Heart left ventricle (tissue), 16 donors: ENCODE measurements at regions not wholly inside any gene's neighbourhood (a gene's known extent, or its start where the extent isn't known, plus 50 kb on each side); places are given as distances from the start of the nearest gene placed in this dataset.
A peak's percentile ranks its signal among the peaks of the same experiment; 100 is the strongest.

Experiments
- ATAC-seq, 4 donors: fragments of 200-7000 bp; cut with Tn5 transposase; one replicate each; pipeline ENCODE4 v1.9.1; 2020 to 2022; ENCODE audit warnings: moderate library complexity in 4 of 4, mild to moderate bottlenecking in 3 of 4, moderate number of reproducible peaks in 1 of 4
- DNase-seq, 5 donors: peaks; one replicate each; pipeline ENCODE4 v3.0.0-alpha.2; 2020
- H3K27ac ChIP-seq, 12 donors: fragments of 200-600 bp; sonication (generic) in 4 of 12; one replicate each; pipeline versions ENCODE4 v1.5.0 to v1.8.0; 2016 to 2022; ENCODE audit warnings: mild to moderate bottlenecking in 2 of 12
- H3K27me3 ChIP-seq, 9 donors: fragments of 200-600 bp; sonication (generic) in 2 of 9; one replicate each; pipeline versions ENCODE4 v1.5.1 to v1.8.0; 2016 to 2022; ENCODE audit warnings: mild to moderate bottlenecking in 3 of 9
- H3K36me3 ChIP-seq, 9 donors: fragments of 200-600 bp; sonication (generic) in 2 of 9; one replicate each; pipeline versions ENCODE4 v1.5.0 to v1.8.0; 2018 to 2022; ENCODE audit warnings: mild to moderate bottlenecking in 2 of 9
- H3K4me1 ChIP-seq, 12 donors: fragments of 200-600 bp; sonication (generic) in 4 of 12; one replicate each; pipeline versions ENCODE4 v1.5.0 to v1.8.0; 2016 to 2022; ENCODE audit warnings: mild to moderate bottlenecking in 3 of 12
- H3K4me3 ChIP-seq, 12 donors: fragments of 200-600 bp; sonication (generic) in 4 of 12; one replicate each; pipeline versions ENCODE4 v1.5.0 to v1.8.0; 2017 to 2022; ENCODE audit warnings: mild to moderate bottlenecking in 9 of 12, moderate library complexity in 4 of 12
- H3K9me3 ChIP-seq, 12 donors: fragments of 200-600 bp; sonication (generic) in 4 of 12; one replicate each; pipeline versions ENCODE4 v1.5.0 to v1.8.0; 2016 to 2022; ENCODE audit warnings: mild to moderate bottlenecking in 1 of 12
- POLR2A ChIP-seq, 2 donors: fragments of 450-650 bp; IDR thresholded peaks; one replicate each; pipeline ENCODE4 v1.6.1; 2017; ENCODE audit warnings: antibody characterized with exemption in 2 of 2, mild to moderate bottlenecking in 2 of 2, moderate library complexity in 2 of 2
- whole genome bisulfite sequencing, 4 donors: extraction: QIAGEN DNeasy Blood & Tissue Kit in 2 of 4; methylation state at CpG; one replicate each; pipeline versions ENCODE4 v1.1.5 to v1.1.7; 2013 to 2018; 5-methylcytosine and 5-hydroxymethylcytosine counted together
- intact Hi-C, 10 donors: fragments of 100-400 bp; cut with DNase I; formaldehyde crosslinking; loops; one replicate each; pipeline versions ENCODE4 v1.11.1 to v1.14.2; 2022
- TF ChIP-seq, protein P1 (sequence below), 12 donors: fragments of 200-600 bp; sonication (generic) in 4 of 12; IDR thresholded peaks; one replicate each; pipeline versions ENCODE4 v1.5.0 to v1.8.0; 2018 to 2022; ENCODE audit warnings: antibody characterized with exemption in 12 of 12, mild to moderate bottlenecking in 5 of 12
- donor health status: ischemic (EF 13 %, LVEDD 7.1; RV severe dilation, severe dysfunction).
- donor health status: healthy with polysubstance abuse.
- donor health status: DM: no; HTN: yes; CAD: no.
- donor health status: DM: no; HTN: no; CAD: no.
- donor health status: ischemic (EF 25% LVEDD 6.9; RV normal size, moderate dysfunction).
- donor health status: ischemic (EF 25% LVEDD 5.7; RV mildly dilated, moderate dysfunction).
- donor health status: healthy.
- donor health status: DM: yes; HTN: yes; CAD: no.
- donor health status: ischemic (EF 35%, LVEDD 5.7; RV mildly dilated, moderate dysfunction).
- donor health status: nonischemic (EF 11% LVEDD 7.7; RV severe dilation, severe dysfunction).
- donor health status: DM: yes; HTN: yes; CAD: no.
- donor health status: PGD.
- donor health status: ischemic (EF 29% LVEDD 5.4; RV normal size, mild dysfunction).
- donor health status: nonischemic (EF 23%, LVEDD 6.1; RV moderate dilation, normal function).

GRCh38 chr14:101643651-101644050 lies 82.4 kb downstream of the DIO3 start:
- WGBS, 4 donors = 88 to 92% (median 89%) methylated on average over 6 of the region's 6 CpGs
- no peak for ATAC-seq
- H3K9me3 ChIP-seq = peaks cover 0 to 34% (median 6%) of the 10 kb centered on the region in 12 donors
- no peak overlapping the region for H3K4me3 ChIP-seq
- no peak for TF ChIP-seq POLR2A (IDR thresholded peaks at IDR 0.05)
- TF ChIP-seq, protein P1, sequence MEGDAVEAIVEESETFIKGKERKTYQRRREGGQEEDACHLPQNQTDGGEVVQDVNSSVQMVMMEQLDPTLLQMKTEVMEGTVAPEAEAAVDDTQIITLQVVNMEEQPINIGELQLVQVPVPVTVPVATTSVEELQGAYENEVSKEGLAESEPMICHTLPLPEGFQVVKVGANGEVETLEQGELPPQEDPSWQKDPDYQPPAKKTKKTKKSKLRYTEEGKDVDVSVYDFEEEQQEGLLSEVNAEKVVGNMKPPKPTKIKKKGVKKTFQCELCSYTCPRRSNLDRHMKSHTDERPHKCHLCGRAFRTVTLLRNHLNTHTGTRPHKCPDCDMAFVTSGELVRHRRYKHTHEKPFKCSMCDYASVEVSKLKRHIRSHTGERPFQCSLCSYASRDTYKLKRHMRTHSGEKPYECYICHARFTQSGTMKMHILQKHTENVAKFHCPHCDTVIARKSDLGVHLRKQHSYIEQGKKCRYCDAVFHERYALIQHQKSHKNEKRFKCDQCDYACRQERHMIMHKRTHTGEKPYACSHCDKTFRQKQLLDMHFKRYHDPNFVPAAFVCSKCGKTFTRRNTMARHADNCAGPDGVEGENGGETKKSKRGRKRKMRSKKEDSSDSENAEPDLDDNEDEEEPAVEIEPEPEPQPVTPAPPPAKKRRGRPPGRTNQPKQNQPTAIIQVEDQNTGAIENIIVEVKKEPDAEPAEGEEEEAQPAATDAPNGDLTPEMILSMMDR (IDR thresholded peaks at IDR 0.05) = no peak
- DNase-seq = no peak
- H3K27me3 ChIP-seq = peaks cover 0 to 6% (median 0%) of the 10 kb centered on the region in 9 donors
- H3K27ac ChIP-seq = no peak overlapping the region
- intact Hi-C loops = no loop called here
- H3K4me1 ChIP-seq = no peaks in the 10 kb centered on the region
- H3K36me3 ChIP-seq = no peaks in the 10 kb centered on the region

DNA sequence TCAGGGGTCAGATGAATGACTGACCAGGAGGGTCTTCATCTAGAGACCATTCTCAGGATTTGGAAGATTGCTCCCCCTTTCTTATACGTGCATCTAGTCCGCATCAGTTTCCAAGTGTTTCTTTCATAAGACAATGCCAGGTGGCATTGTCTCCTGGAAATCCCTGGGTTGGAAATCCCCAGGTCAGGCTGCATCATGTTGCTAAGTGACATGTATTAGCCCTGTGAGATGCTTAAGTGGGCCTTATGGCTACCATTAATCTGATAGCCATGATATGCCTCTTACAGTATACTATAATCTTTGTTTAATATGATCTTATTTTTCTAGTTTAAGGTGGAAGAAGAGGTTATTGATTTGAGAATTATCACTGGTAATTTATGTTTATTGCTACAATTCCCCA lies 92.8 kb downstream of the DIO3 start:
- Histone ChIP-seq H3K9me3 (peaks cover 0 to 9% (median 0%) of the 10 kb centered on the region in 12 donors), H3K36me3 (no peaks in the 10 kb centered on the region), H3K4me3 (no peak overlapping the region), H3K4me1 (no peaks in the 10 kb centered on the region), H3K27ac (no peak overlapping the region), H3K27me3 (peaks cover 0 to 42% (median 0%) of the 10 kb centered on the region in 9 donors)
- 62 to 78% (median 72%) methylated on average over 2 of the region's 2 CpGs for WGBS, 4 donors
- no peak for DNase-seq
- intact Hi-C loops = no loop called here
- no peak for TF ChIP-seq POLR2A (IDR thresholded peaks at IDR 0.05)
- TF ChIP-seq, protein P1 (IDR thresholded peaks at IDR 0.05) = no peak
- ATAC-seq = no peak

- no peak for ATAC-seq
Observed at GRCh38 chr14:101657372-101657771, 96.1 kb downstream of the DIO3 start.

DNA sequence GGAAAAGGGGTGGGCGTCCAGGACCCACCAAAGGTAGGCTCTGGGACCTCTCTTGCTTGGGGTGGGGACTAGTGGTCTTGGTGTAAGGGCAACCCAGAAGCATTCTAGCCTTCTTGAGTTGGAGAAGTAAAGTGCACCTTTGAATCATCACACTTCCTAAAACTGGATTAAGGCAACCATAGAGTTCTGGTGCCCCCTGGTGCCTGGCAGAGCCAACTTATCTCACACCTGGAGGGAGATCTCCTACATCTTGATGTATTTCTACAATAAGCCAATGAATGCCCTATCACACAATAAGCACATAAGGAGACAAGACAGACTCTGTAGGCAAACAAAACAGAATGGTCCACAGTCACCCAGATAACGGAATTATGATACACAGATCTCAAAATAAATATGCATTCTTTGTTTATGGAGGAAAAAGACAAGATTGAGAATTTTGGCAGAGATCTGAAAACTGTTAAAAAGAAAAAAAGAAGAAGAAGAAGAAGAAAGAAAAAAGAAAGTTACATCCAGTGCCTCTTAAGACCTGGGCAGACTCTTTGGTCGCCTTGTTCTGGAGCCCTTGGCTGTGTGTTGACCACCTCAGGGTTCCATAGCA lies 95.9 kb upstream of the PPP2R5C start:
- intact Hi-C loops = no loop called here
- no peak for DNase-seq
- Histone ChIP-seq H3K4me1 (no peaks in the 10 kb centered on the region), H3K4me3 (no peak overlapping the region), H3K9me3 (peaks cover 0 to 21% (median 13%) of the 10 kb centered on the region in 12 donors), H3K27me3 (peaks cover 0 to 51% (median 13%) of the 10 kb centered on the region in 9 donors), H3K36me3 (no peaks in the 10 kb centered on the region), H3K27ac (no peak overlapping the region)
- 42 to 51% (median 48%) methylated on average over 3 of the region's 3 CpGs for WGBS, 4 donors
- ATAC-seq = no peak
- TF ChIP-seq POLR2A (IDR thresholded peaks at IDR 0.05) = no peak
- TF ChIP-seq, protein P1 (IDR thresholded peaks at IDR 0.05) = peak in 6 of 12 donors; percentile 6 to 28 (median 17)

More at GRCh38 chr14:101657372-101657771, 96.1 kb downstream of the DIO3 start:
- DNase-seq = no peak
- Histone ChIP-seq H3K27ac (no peak overlapping the region), H3K36me3 (no peaks in the 10 kb centered on the region), H3K4me1 (no peaks in the 10 kb centered on the region), H3K27me3 (peaks cover 0 to 45% (median 0%) of the 10 kb centered on the region in 9 donors), H3K9me3 (no peaks in the 10 kb centered on the region), H3K4me3 (no peak overlapping the region)
- intact Hi-C loops = no loop called here
- TF ChIP-seq, protein P1 (IDR thresholded peaks at IDR 0.05) = no peak
- TF ChIP-seq POLR2A (IDR thresholded peaks at IDR 0.05) = no peak
